MCF 10A (cell line): ENCODE measurements at regions not wholly inside any gene's neighbourhood (a gene's known extent, or its start where the extent isn't known, plus 50 kb on each side); places are given as distances from the start of the nearest gene placed in this dataset.

Experiments used
- BruUV-seq: library from RNA; stranded (reverse); fragments of 400-500 nt; replicated peaks from 2 replicates; lab custom pipeline; 2021; lab: Mats Ljungman, UMichigan
- CTCF ChIA-PET: fragments of 300-600 bp; sonication (Branson Sonifier 250); formaldehyde crosslinking; extraction: SDS; loops from one replicate; lab custom pipeline; 2021; ENCODE audit warnings: antibody characterized with exemption, inconsistent platforms; lab: Yijun Ruan, JAX
- POLR2A ChIA-PET: fragments of 300-600, 350-650 bp; sonication (Branson Sonifier 250); formaldehyde crosslinking; extraction: SDS; loops from one replicate; lab custom pipeline; 2020; ENCODE audit warnings: antibody characterized with exemption, inconsistent platforms; lab: Yijun Ruan, JAX
- DNase-seq: peaks from one replicate; pipeline ENCODE4 v3.0.0-alpha.2; 2018; ENCODE audit not compliant: unreplicated experiment
- H3K27ac Mint-ChIP-seq: one replicate; pipeline ENCODE4 v1.8.0; 2022; ENCODE audit warnings: mild to moderate bottlenecking, low read depth, mixed read lengths; ENCODE audit not compliant: unreplicated experiment
- H3K27me3 Mint-ChIP-seq: one replicate; pipeline ENCODE4 v1.8.0; 2022; ENCODE audit warnings: mixed read lengths; ENCODE audit not compliant: insufficient read depth, unreplicated experiment
- H3K36me3 Mint-ChIP-seq: one replicate; pipeline ENCODE4 v1.8.0; 2022; ENCODE audit warnings: mild to moderate bottlenecking, moderate library complexity, mixed read lengths; ENCODE audit not compliant: insufficient read depth, unreplicated experiment
- H3K4me1 Mint-ChIP-seq: one replicate; pipeline ENCODE4 v1.8.0; 2022; ENCODE audit warnings: mixed read lengths; ENCODE audit not compliant: insufficient read depth, unreplicated experiment
- H3K4me3 Mint-ChIP-seq: one replicate; pipeline ENCODE4 v1.8.0; 2022; ENCODE audit warnings: mild to moderate bottlenecking, moderate library complexity, mixed read lengths; ENCODE audit not compliant: unreplicated experiment
- H3K9me3 Mint-ChIP-seq: one replicate; pipeline ENCODE4 v1.8.0; 2022; ENCODE audit warnings: mixed read lengths; ENCODE audit not compliant: unreplicated experiment
- CTCF ChIP-seq: fragments of 200-600 bp; IDR thresholded peaks from one replicate; pipeline ENCODE4 v1.8.0; 2022; ENCODE audit warnings: antibody characterized with exemption, mild to moderate bottlenecking; ENCODE audit not compliant: unreplicated experiment
- intact Hi-C: fragments of 100-400 bp; cut with micrococcal nuclease; formaldehyde crosslinking; loops from 2 replicates; pipeline ENCODE4 v1.14.1; 2022

- H3K27me3 Mint-ChIP-seq, result peaks cover 5% of the 10 kb centered on the region
- ChIA-PET POLR2A (no interaction called here), CTCF (no interaction called here)
- H3K4me3 Mint-ChIP-seq, result no peak overlapping the region
- no peaks in the 10 kb centered on the region for H3K36me3 Mint-ChIP-seq
- no TSS peak for BruUV-seq
- no peak for DNase-seq
- intact Hi-C loops, result no loop called here
- H3K4me1 Mint-ChIP-seq, result no peaks in the 10 kb centered on the region
- no peak overlapping the region for H3K27ac Mint-ChIP-seq
- H3K9me3 Mint-ChIP-seq, result no peaks in the 10 kb centered on the region
- no peak for TF ChIP-seq CTCF
Measured at GRCh38 chr2:41954304-41955291, 93.2 kb upstream of the PKDCC start.

GRCh38 chr2:41955316-41956043 is 92.3 kb upstream of the PKDCC start:
- no TSS peak for BruUV-seq
- ChIA-PET POLR2A (no interaction called here), CTCF (interaction anchor here (0.6 to 0.7 kb wide), 2 partner anchors 85 to 137 kb away, joined by 3 to 5 read pairs; no protein-coding TSS in a partner anchor)
- H3K27ac Mint-ChIP-seq, result no peak overlapping the region
- DNase-seq, result no peak
- H3K9me3 Mint-ChIP-seq, result no peaks in the 10 kb centered on the region
- intact Hi-C loops, result no loop called here
- TF ChIP-seq CTCF, result no peak
- no peak overlapping the region for H3K4me3 Mint-ChIP-seq
- no peaks in the 10 kb centered on the region for H3K4me1 Mint-ChIP-seq
- peaks cover 14% of the 10 kb centered on the region for H3K27me3 Mint-ChIP-seq
- H3K36me3 Mint-ChIP-seq, result no peaks in the 10 kb centered on the region

- intact Hi-C loops, result no loop called here
- POLR2A ChIA-PET, result interaction anchor here (1.0 to 1.2 kb wide), 2 partner anchors 9 to 23 kb away, joined by 3 read pairs; no protein-coding TSS in a partner anchor
- CTCF ChIA-PET, result interaction anchor here (1.2 to 1.3 kb wide), 2 partner anchors 9 to 86 kb away, joined by 3 read pairs; no protein-coding TSS in a partner anchor
- no peak overlapping the region for H3K4me3 Mint-ChIP-seq
- peaks cover 33% of the 10 kb centered on the region for H3K27me3 Mint-ChIP-seq
- no peak for TF ChIP-seq CTCF
- H3K4me1 Mint-ChIP-seq, result no peaks in the 10 kb centered on the region
- H3K9me3 Mint-ChIP-seq, result no peaks in the 10 kb centered on the region
- BruUV-seq, result no TSS peak
- no peak for DNase-seq
- H3K36me3 Mint-ChIP-seq, result no peaks in the 10 kb centered on the region
- H3K27ac Mint-ChIP-seq, result no peak overlapping the region
Measured at GRCh38 chr2:41957431-41957830, 90.4 kb upstream of the PKDCC start.

DNA sequence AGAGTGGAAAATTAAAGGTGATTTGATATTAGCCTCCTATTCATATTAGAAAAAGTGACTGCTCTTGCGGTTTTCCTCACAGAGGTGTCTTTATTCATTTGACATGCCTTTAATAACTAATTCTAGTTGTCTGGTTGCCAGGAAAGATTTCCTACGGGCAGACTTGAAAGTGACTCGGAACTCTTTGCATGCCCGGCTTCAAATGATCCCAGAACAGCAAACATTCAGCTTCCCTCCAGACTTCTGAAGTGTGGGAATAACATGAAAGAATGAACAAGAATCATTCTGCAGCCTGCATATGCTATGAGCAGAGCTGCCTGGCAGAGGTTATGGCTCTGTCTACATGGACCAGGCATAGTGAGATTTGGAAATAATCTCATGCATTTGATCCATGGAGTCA is 89.6 kb upstream of the PKDCC start:
- Mint-ChIP-seq H3K4me3 (no peak overlapping the region), H3K27ac (no peak overlapping the region), H3K9me3 (no peaks in the 10 kb centered on the region), H3K27me3 (peaks cover 42% of the 10 kb centered on the region), H3K4me1 (no peaks in the 10 kb centered on the region), H3K36me3 (no peaks in the 10 kb centered on the region)
- no peak for DNase-seq
- ChIA-PET POLR2A (interaction anchor here (0.8 to 1.2 kb wide), 2 partner anchors 24 to 89 kb away, joined by 3 read pairs; no protein-coding TSS in a partner anchor), CTCF (no interaction called here)
- no TSS peak for BruUV-seq
- intact Hi-C loops, result no loop called here
- no peak for TF ChIP-seq CTCF
